HCT116 (cell line): ENCODE measurements at regions not wholly inside any gene's neighbourhood (a gene's known extent, or its start where the extent isn't known, plus 50 kb on each side); places are given as distances from the start of the nearest gene placed in this dataset.

Experiments
- ATAC-seq: fragments of 200-7000 bp; cut with Tn5 transposase; 2 replicates; pipeline ENCODE4 v1.9.1; 2020; ENCODE audit warnings: mild to moderate bottlenecking, moderate library complexity
- BruUV-seq: library from RNA; stranded (reverse); fragments of 400-500 nt; replicated peaks from 2 replicates; lab custom pipeline; 2021; lab: Mats Ljungman, UMichigan
- CTCF ChIA-PET: fragments of 300-600 bp; sonication (Branson Sonifier 250); formaldehyde crosslinking; loops from one replicate; lab custom pipeline; 2021; ENCODE audit warnings: antibody characterized with exemption; lab: Charles Lee
- POLR2A ChIA-PET: fragments of 300-600, 350-600 bp; sonication (Branson Sonifier 250); formaldehyde crosslinking; loops from one replicate; lab custom pipeline; 2021; ENCODE audit warnings: antibody characterized with exemption; lab: Charles Lee
- RAD21 ChIA-PET, 2 experiments: fragments of 300-600 bp; sonication (Branson Sonifier 250); formaldehyde crosslinking; loops; one replicate each; lab custom pipeline; 2023; ENCODE audit warnings: low total read pairs in 2 of 2; ENCODE audit not compliant: uncharacterized antibody in 2 of 2, unreplicated experiment in 2 of 2, low non-redundant PET in 1 of 2; lab: Charles Lee
- DNase-seq: peaks from one replicate; pipeline ENCODE4 v3.0.0-alpha.2; 2010; ENCODE audit warnings: low read depth, low spot score
- H2AFZ ChIP-seq: fragments of 200-600 bp; shearing (Covaris generic), sonication (generic); 2 replicates; pipeline ENCODE4 v1.6.1; 2017; ENCODE audit warnings: low read depth, mixed run types, mixed read lengths, antibody characterized with exemption, low read length; ENCODE audit not compliant: poor library complexity, severe bottlenecking
- H3K27ac ChIP-seq: 2 replicates; pipeline ENCODE4 v1.5.1; 2012; ENCODE audit warnings: low read depth, low read length
- H3K27me3 ChIP-seq: fragments of 200-600 bp; sonication (generic); 2 replicates; pipeline ENCODE4 v1.6.1; 2016; ENCODE audit warnings: mixed run types, low read length, mixed read lengths; ENCODE audit not compliant: insufficient read depth
- H3K36me3 ChIP-seq, 2 experiments: fragments of 200-500 bp in 1 of 2; fragments of 200-600 bp in 1 of 2; sonication (Bioruptor generic) in 1 of 2; sonication (generic) in 1 of 2; 2 replicates each; pipeline versions ENCODE4 v1.5.1 to v1.6.1; 2014 to 2016; ENCODE audit warnings: low read length in 2 of 2, inconsistent platforms in 1 of 2, mixed read lengths in 1 of 2, mixed run types in 1 of 2; ENCODE audit not compliant: insufficient read depth in 2 of 2, control insufficient read depth in 1 of 2
- H3K4me1 ChIP-seq, 2 experiments: fragments of 200-600 bp in 1 of 2; sonication (generic) in 1 of 2; 2 replicates each; pipeline versions ENCODE4 v1.5.1 to v1.6.1; 2012 to 2017; ENCODE audit warnings: low read length in 2 of 2, inconsistent platforms in 1 of 2, mild to moderate bottlenecking in 1 of 2, mixed read lengths in 1 of 2, mixed run types in 1 of 2, moderate library complexity in 1 of 2; ENCODE audit not compliant: insufficient read depth in 2 of 2, control insufficient read depth in 1 of 2
- H3K4me2 ChIP-seq: fragments of 200-600 bp; sonication (generic); 2 replicates; pipeline ENCODE4 v1.6.1; 2017; ENCODE audit warnings: mixed run types, low read length, mixed read lengths
- H3K4me3 ChIP-seq, 2 experiments: fragments of 200-600 bp in 1 of 2; sonication (generic) in 1 of 2; replicated peaks in 1 of 2; 2 replicates each; pipeline ENCODE4 v1.5.1; 2011 to 2016; ENCODE audit warnings: low read length in 2 of 2, control low read depth in 1 of 2, low read depth in 1 of 2, mild to moderate bottlenecking in 1 of 2, mixed read lengths in 1 of 2, mixed run types in 1 of 2
- H3K79me2 ChIP-seq: fragments of 200-600 bp; sonication (generic); 2 replicates; pipeline ENCODE4 v1.6.1; 2017; ENCODE audit warnings: mild to moderate bottlenecking, mixed run types, low read length, moderate library complexity, mixed read lengths; ENCODE audit not compliant: insufficient read depth
- H3K9ac ChIP-seq: fragments of 200-600 bp; sonication (generic); 2 replicates; pipeline ENCODE4 v1.6.1; 2016; ENCODE audit warnings: low read length, mixed read lengths
- H3K9me2 ChIP-seq: fragments of 200-600 bp; sonication (generic), shearing (Covaris generic); 2 replicates; pipeline ENCODE4 v1.6.1; 2017; ENCODE audit warnings: mixed run types, mild to moderate bottlenecking, moderate library complexity; ENCODE audit not compliant: insufficient read depth
- H3K9me3 ChIP-seq, 2 experiments: fragments of 200-500 bp in 1 of 2; fragments of 200-600 bp in 1 of 2; sonication (Bioruptor generic) in 1 of 2; sonication (generic) in 1 of 2; 2 replicates each; pipeline ENCODE4 v1.6.1; 2014 to 2017; ENCODE audit warnings: low read length in 2 of 2, mixed read lengths in 2 of 2, inconsistent platforms in 1 of 2, low read depth in 1 of 2, mild to moderate bottlenecking in 1 of 2, mixed run types in 1 of 2, moderate library complexity in 1 of 2; ENCODE audit not compliant: control insufficient read depth in 1 of 2, insufficient read depth in 1 of 2
- H4K20me1 ChIP-seq: fragments of 200-600 bp; sonication (generic), shearing (Covaris generic); 2 replicates; pipeline ENCODE4 v1.6.1; 2017; ENCODE audit warnings: mixed run types, mild to moderate bottlenecking, moderate library complexity; ENCODE audit not compliant: insufficient read depth
- CEBPB ChIP-seq: IDR thresholded peaks from 2 replicates; pipeline ENCODE4 v1.6.1; 2012; ENCODE audit warnings: low read depth
- FOSL1 ChIP-seq: IDR thresholded peaks from 2 replicates; pipeline ENCODE4 v1.6.1; 2012; ENCODE audit warnings: low read depth
- POLR2A ChIP-seq: IDR thresholded peaks from 2 replicates; pipeline ENCODE4 v1.7.0; 2011; ENCODE audit warnings: borderline replicate concordance; ENCODE audit not compliant: insufficient read depth, insufficient read length; ENCODE audit errors: extremely low read depth
- SP1 ChIP-seq: IDR thresholded peaks from 2 replicates; pipeline ENCODE4 v1.6.1; 2012; ENCODE audit warnings: low read depth
- YY1 ChIP-seq: IDR thresholded peaks from 2 replicates; pipeline ENCODE4 v1.6.1; 2011; ENCODE audit warnings: low read length, low read depth, moderate library complexity, mild to moderate bottlenecking; ENCODE audit not compliant: insufficient replicate concordance; ENCODE audit errors: extremely low read depth
- intact Hi-C: fragments of 100-400 bp; cut with micrococcal nuclease; formaldehyde crosslinking; loops from 2 replicates; pipeline ENCODE4 v1.10.0; 2022

GRCh38 chr7:70846208-70846607 lies 285.7 kb upstream of the GALNT17 start:
- no peak overlapping the region for H3K27ac ChIP-seq
- CTCF ChIA-PET = no interaction called here
- H3K79me2 ChIP-seq = no peaks in the 10 kb centered on the region
- RAD21 ChIA-PET = no interaction called here
- H3K4me3 ChIP-seq = no peak overlapping the region
- H2AFZ ChIP-seq = no peak overlapping the region
- POLR2A ChIA-PET = no interaction called here
- no peak overlapping the region for H3K4me2 ChIP-seq
- no peaks in the 10 kb centered on the region for H3K36me3 ChIP-seq
- ATAC-seq = no peak
- intact Hi-C loops = no loop called here
- peaks cover 0 to 2% of the 10 kb centered on the region in 2 experiments; a peak in 1 of 4 replicates for H3K9me3 ChIP-seq
- no TSS peak for BruUV-seq
- no peaks in the 10 kb centered on the region for H3K9me2 ChIP-seq
- TF ChIP-seq SP1 (no peak), CEBPB (no peak)
- no peaks in the 10 kb centered on the region for H4K20me1 ChIP-seq
- no peaks in the 10 kb centered on the region for H3K27me3 ChIP-seq
- no peaks in the 10 kb centered on the region for H3K4me1 ChIP-seq
- H3K9ac ChIP-seq = no peak overlapping the region
- no peak for DNase-seq

GRCh38 chr7:70849580-70850235 lies 282.2 kb upstream of the GALNT17 start:
- RAD21 ChIA-PET = no interaction called here
- no peak overlapping the region for H3K4me3 ChIP-seq
- no peak overlapping the region for H3K27ac ChIP-seq
- H3K27me3 ChIP-seq = no peaks in the 10 kb centered on the region
- DNase-seq = no peak
- BruUV-seq = no TSS peak
- POLR2A ChIA-PET = no interaction called here
- no peaks in the 10 kb centered on the region for H3K9me2 ChIP-seq
- H3K9ac ChIP-seq = no peak overlapping the region
- CTCF ChIA-PET = no interaction called here
- no peaks in the 10 kb centered on the region for H3K36me3 ChIP-seq
- ATAC-seq = no peak
- H3K79me2 ChIP-seq = no peaks in the 10 kb centered on the region
- H4K20me1 ChIP-seq = no peaks in the 10 kb centered on the region
- peaks cover 0 to 5% of the 10 kb centered on the region in 2 experiments; a peak in 1 of 4 replicates for H3K9me3 ChIP-seq
- TF ChIP-seq FOSL1 = no peak
- no peak for TF ChIP-seq POLR2A
- no peak for TF ChIP-seq YY1
- intact Hi-C loops = no loop called here
- no peaks in the 10 kb centered on the region for H3K4me1 ChIP-seq
- H3K4me2 ChIP-seq = no peak overlapping the region
- H2AFZ ChIP-seq = no peak overlapping the region
